Tibial artery (tissue), 4 donors: ENCODE measurements at regions not wholly inside any gene's neighbourhood (a gene's known extent, or its start where the extent isn't known, plus 50 kb on each side); places are given as distances from the start of the nearest gene placed in this dataset.

ENCODE experiments used
- DNase-seq, 2 donors: peaks; one replicate each; pipeline ENCODE4 v3.0.0-alpha.2; 2019
- H3K27ac ChIP-seq, 2 donors: fragments of 200-600 bp; sonication (generic) in 1 of 2; 1 replicate in 1 of 2; 2 replicates in 1 of 2; pipeline ENCODE4 v1.5.1; 2018 to 2019; ENCODE audit warnings: mild to moderate bottlenecking in 1 of 2
- H3K27me3 ChIP-seq, 2 donors: fragments of 200-600 bp; sonication (generic) in 1 of 2; one replicate each; pipeline versions ENCODE4 v1.5.1 to v1.6.0; 2016 to 2019
- H3K36me3 ChIP-seq, 3 donors: fragments of 200-600 bp; sonication (generic) in 2 of 3; one replicate each; pipeline ENCODE4 v1.5.1; 2016 to 2019; ENCODE audit warnings: mild to moderate bottlenecking in 2 of 3
- H3K4me1 ChIP-seq, 4 donors: fragments of 200-600 bp; sonication (generic) in 2 of 4; 1 replicate in 3 of 4; 2 replicates in 1 of 4; pipeline ENCODE4 v1.5.1; 2016 to 2019
- H3K4me3 ChIP-seq, 2 donors: fragments of 200-600 bp; sonication (generic) in 1 of 2; 1 replicate in 1 of 2; 2 replicates in 1 of 2; pipeline ENCODE4 v1.5.1; 2018 to 2019; ENCODE audit warnings: mild to moderate bottlenecking in 2 of 2
- H3K9me3 ChIP-seq, 3 donors: fragments of 200-600 bp; sonication (generic) in 1 of 3; one replicate each; pipeline ENCODE4 v1.5.1; 2016 to 2019
- intact Hi-C: fragments of 100-400 bp; cut with DNase I; formaldehyde crosslinking; loops from one replicate; pipeline ENCODE4 v1.15.0; 2023; ENCODE audit warnings: low total_unique reads
- TF ChIP-seq, protein P1 (sequence below), 2 experiments: fragments of 200-600 bp in 1 of 2; fragments of 450-650 bp in 1 of 2; IDR thresholded peaks; one replicate each; pipeline ENCODE4 v1.5.1; 2017 to 2019; ENCODE audit warnings: antibody characterized with exemption in 2 of 2, mild to moderate bottlenecking in 1 of 2, moderate library complexity in 1 of 2

DNA sequence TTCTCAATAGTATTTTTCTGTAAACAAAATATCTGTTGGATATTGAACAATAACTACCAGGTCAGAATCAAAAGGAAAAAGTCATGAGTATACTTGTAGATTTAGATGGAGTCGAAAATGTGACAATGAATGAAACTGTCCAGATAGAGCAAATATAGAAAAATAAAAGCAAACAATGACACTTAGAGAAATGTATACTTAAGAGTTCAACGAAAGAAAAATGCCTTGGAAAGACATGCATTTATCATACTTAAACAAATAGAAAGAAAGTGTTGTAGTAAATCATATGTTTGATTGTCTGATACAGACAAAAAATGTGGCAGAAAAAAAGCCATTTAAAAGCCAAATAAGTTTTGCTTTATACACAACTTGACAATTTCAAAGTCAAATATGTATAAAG is 571.2 kb upstream of the MGAT4C start:
- no peak overlapping the region for H3K4me3 ChIP-seq
- H3K27ac ChIP-seq = no peak overlapping the region
- DNase-seq = no peak
- H3K27me3 ChIP-seq = no peaks in the 10 kb centered on the region
- H3K4me1 ChIP-seq = no peaks in the 10 kb centered on the region
- H3K36me3 ChIP-seq = no peaks in the 10 kb centered on the region
- intact Hi-C loops = no loop called here
- H3K9me3 ChIP-seq = no peaks in the 10 kb centered on the region
- TF ChIP-seq, protein P1, sequence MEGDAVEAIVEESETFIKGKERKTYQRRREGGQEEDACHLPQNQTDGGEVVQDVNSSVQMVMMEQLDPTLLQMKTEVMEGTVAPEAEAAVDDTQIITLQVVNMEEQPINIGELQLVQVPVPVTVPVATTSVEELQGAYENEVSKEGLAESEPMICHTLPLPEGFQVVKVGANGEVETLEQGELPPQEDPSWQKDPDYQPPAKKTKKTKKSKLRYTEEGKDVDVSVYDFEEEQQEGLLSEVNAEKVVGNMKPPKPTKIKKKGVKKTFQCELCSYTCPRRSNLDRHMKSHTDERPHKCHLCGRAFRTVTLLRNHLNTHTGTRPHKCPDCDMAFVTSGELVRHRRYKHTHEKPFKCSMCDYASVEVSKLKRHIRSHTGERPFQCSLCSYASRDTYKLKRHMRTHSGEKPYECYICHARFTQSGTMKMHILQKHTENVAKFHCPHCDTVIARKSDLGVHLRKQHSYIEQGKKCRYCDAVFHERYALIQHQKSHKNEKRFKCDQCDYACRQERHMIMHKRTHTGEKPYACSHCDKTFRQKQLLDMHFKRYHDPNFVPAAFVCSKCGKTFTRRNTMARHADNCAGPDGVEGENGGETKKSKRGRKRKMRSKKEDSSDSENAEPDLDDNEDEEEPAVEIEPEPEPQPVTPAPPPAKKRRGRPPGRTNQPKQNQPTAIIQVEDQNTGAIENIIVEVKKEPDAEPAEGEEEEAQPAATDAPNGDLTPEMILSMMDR (IDR thresholded peaks at IDR 0.05) = no peak

DNA sequence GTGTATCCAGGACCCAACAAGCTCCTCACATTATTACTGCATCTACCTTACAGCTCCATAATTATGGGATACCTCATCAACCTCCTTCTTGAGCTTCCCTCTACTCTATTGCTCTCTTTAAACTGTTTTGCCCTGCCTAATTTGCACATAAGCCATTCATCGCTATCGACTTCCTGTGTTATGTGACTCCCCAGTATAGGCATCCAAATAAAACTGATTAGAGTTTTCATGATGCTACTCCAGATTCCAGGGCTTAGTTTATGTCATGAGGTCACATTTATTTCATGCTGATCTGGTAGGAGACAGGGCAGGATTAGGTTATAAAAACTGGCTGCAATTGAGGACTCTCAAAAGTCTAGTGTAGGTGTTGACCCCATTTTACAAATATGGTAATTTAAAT is 569.9 kb upstream of the MGAT4C start:
- DNase-seq = no peak
- Histone ChIP-seq H3K4me3 (no peak overlapping the region), H3K27ac (no peak overlapping the region), H3K36me3 (no peaks in the 10 kb centered on the region), H3K4me1 (no peaks in the 10 kb centered on the region), H3K9me3 (no peaks in the 10 kb centered on the region), H3K27me3 (no peaks in the 10 kb centered on the region)
- TF ChIP-seq, protein P1 (IDR thresholded peaks at IDR 0.05) = no peak
- intact Hi-C loops = no loop called here

DNA sequence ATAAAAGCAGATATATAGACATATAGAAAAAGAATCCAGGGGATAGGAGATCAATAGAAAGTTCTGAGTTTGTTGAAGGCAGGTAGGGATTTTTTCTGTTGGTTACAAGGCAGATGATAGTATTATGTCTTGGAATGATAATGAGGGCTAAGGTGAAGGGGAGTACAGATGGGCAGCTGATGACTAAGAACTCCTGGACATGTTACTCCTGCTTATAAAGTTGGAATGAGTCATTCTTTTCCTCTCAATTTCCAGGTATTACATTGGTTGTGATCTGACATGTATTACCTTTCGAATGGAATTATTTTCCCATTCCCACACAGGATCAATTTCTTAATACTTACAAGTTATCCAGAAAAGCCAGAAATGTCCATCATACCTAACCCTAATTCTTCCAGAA is 545.2 kb upstream of the MGAT4C start:
- TF ChIP-seq, protein P1 (IDR thresholded peaks at IDR 0.05) = no peak
- Histone ChIP-seq H3K36me3 (no peaks in the 10 kb centered on the region), H3K4me1 (no peaks in the 10 kb centered on the region), H3K4me3 (no peak overlapping the region), H3K27me3 (no peaks in the 10 kb centered on the region), H3K27ac (no peak overlapping the region), H3K9me3 (no peaks in the 10 kb centered on the region)
- intact Hi-C loops = no loop called here
- DNase-seq = no peak

DNA sequence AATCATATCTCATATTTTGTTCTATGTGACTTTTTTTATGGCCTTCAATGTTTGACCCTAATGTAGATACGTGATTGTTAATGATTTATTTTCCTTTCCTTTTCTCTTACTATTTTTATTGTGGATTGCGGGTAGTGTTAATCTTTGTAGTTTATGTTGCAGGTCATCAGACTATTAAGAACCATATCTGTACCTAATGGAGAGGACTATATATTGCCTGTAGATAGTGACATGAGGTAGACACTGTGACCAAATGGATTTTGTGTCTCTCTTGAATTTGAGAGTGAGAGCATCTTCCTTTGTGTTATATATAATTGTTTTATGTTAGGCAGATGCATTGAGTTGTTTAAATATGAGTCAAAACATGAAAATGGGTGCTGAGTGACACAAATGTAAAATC is 543.4 kb upstream of the MGAT4C start:
- no peaks in the 10 kb centered on the region for H3K4me1 ChIP-seq
- intact Hi-C loops = no loop called here
- H3K9me3 ChIP-seq = no peaks in the 10 kb centered on the region
- H3K27ac ChIP-seq = no peak overlapping the region
- no peak for DNase-seq
- TF ChIP-seq, protein P1 (IDR thresholded peaks at IDR 0.05) = no peak
- H3K4me3 ChIP-seq = no peak overlapping the region
- H3K27me3 ChIP-seq = no peaks in the 10 kb centered on the region
- no peaks in the 10 kb centered on the region for H3K36me3 ChIP-seq

DNA sequence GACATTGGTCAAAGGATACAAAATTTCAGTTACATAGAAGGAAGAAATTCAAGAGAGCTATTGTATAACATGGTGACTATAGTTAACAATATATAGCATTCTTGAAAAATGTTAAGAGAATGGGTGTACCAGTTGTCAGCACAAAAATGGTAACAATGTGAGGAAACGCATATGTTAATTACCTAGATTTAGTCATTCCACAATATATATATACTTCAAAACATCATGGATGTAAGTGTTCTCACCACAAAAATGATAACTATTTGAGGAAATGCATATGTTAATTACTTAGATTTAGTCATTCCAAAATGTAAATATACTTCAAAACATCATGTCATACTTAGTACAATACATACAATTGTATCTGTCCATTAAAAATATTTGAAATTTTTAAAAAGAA is 540.4 kb upstream of the MGAT4C start:
- Histone ChIP-seq H3K27ac (no peak overlapping the region), H3K4me1 (no peaks in the 10 kb centered on the region), H3K27me3 (no peaks in the 10 kb centered on the region), H3K36me3 (no peaks in the 10 kb centered on the region), H3K4me3 (no peak overlapping the region), H3K9me3 (no peaks in the 10 kb centered on the region)
- intact Hi-C loops = no loop called here
- TF ChIP-seq, protein P1 (IDR thresholded peaks at IDR 0.05) = no peak
- no peak for DNase-seq

DNA sequence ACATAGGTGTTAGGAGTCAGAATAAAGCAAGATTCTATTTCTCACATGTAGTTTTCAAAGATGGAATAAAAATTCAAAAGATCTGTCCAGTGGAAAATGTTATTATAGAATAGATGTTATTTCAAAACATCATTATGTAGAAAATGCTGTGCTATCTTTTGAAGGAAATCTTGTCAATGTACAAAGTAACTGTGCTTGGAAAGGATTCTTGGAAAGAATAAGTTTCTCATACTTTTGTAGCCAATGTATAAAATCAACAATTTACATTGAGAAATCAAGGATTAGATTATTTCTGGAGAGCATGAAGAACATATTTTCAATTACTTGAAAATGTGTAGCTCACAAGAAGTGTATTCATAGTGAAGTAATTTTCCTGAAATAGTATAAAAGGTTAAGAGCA is 532.5 kb upstream of the MGAT4C start:
- Histone ChIP-seq H3K4me3 (no peak overlapping the region), H3K36me3 (no peaks in the 10 kb centered on the region), H3K9me3 (no peaks in the 10 kb centered on the region), H3K27me3 (no peaks in the 10 kb centered on the region), H3K4me1 (peaks cover 0 to 14% (median 0%) of the 10 kb centered on the region in 4 donors), H3K27ac (peak overlapping the region in 1 of 2 donors; percentile 36)
- DNase-seq = no peak
- intact Hi-C loops = no loop called here
- TF ChIP-seq, protein P1 (IDR thresholded peaks at IDR 0.05) = no peak
